T-helper 1 cell (primary cell): ENCODE measurements at regions not wholly inside any gene's neighbourhood (a gene's known extent, or its start where the extent isn't known, plus 50 kb on each side); places are given as distances from the start of the nearest gene placed in this dataset.
"Not testable (repeated sequence)": the region's sequence is repeated elsewhere in the genome, so short reads cannot be mapped to it uniquely, and the experiment has no call there.

Experiments
- DNase-seq, 5 donors: peaks; one replicate each; pipeline ENCODE4 v3.0.0-alpha.2; 2012 to 2020

DNA sequence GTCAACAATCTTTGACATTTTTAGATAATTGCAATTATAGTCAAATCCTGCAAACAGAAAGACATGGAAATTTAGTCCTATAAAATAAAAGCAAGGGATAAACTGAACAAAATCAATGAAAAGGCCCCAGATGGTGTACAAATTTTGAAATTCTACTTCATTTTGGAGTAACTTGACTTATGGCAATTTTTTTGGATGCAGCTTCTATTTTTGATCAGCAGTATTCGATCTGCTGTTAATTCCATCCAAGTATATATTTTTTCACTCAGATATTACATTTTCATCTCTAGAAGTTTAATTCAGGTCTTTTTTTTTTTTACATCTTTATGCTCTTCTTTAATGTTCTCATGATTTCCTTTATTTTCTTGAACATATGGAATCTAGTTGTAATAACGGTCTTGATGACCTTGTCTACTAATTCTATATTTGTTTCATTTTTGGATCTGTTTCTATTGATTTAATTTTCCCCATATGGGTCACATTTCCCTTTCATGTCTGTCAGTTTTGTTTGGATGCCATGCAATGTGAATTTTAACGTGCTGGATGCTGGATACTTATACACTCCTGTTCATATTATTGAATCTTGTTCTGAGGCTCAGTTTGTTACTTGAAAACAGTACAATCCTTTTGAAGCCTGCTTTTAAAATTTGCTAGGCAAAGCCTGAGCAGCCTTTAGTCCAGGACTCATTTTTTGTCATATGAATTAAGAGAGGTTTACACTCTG, 164.3 kb upstream of the FAM3C start:
- DNase-seq: no peak

DNA sequence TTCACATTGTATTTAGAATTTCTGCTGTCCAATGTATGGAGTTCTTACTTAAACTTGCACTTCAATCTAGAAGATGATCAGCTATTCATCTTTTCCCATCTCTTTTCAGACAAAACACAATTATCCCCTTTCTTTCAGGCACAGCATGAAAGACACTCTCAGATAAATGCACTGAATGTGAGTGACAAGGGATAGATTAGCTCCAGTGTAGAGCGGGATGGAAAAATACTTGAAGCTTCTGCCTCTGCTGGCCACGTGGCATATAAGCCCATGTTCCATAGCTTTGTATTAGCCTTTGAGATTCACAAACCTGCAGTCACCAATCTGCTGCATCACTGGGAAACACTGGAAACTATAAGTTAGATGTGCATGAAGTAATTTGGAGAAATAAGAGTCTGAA, 162.2 kb upstream of the FAM3C start:
- no peak for DNase-seq

DNA sequence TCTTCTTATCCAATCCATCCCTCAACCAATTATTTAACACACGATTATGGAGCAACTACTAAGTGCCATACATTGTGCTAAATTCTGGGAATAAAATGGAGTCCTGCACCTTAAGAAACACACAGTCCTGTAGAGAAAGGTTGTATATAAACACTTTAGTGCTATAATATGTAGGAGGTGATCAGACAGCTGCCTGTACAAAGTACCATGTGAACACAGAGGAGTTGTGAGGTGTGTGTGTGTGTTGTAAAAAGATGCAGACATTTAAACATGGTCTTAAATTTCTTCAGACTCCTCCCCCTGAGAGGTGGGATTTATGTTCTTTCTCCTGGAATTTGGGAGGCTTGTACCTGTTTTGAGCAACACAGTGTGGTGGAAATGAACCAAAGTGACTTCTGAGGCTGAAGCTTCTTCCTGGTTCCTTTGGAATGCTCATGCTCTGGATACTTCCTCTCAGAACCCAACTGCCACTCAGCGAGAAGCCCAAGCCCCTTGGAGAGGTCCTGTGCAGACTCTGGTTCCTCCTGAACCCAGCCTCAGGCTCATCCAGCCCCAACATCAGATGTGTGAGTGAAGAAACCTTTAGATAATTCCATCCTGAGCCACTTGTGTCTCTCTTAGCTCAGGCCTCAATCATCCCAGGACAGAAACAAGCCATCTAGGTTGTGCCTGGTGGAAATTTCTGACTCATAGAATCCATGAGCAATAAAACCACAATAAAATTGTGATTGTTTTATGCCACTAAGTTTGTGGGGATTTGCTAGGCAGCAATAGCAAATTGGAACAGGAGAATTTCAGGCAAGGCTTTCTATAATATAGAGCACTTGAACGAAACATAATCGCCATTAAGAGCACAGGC, 161.2 kb upstream of the FAM3C start:
- DNase-seq: no peak

DNA sequence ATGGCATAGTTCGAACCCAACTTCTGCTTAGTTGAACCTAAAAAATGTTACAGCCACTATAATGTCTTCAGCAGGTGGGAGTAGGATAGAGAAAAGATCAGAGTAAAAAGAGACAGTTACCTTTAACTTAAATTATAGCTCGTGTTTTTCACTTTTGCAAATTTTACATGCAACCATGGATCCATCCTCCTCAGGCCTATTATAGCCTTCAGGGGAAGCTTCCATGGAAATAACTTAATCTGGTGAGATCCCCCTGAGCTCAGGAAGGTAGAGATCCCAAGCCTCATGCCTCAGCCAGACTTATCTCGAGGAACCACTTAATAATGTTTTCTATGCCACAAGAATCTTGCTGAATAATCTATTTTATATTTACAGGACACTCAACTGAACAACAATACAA, 159.4 kb upstream of the FAM3C start:
- no peak for DNase-seq

DNA sequence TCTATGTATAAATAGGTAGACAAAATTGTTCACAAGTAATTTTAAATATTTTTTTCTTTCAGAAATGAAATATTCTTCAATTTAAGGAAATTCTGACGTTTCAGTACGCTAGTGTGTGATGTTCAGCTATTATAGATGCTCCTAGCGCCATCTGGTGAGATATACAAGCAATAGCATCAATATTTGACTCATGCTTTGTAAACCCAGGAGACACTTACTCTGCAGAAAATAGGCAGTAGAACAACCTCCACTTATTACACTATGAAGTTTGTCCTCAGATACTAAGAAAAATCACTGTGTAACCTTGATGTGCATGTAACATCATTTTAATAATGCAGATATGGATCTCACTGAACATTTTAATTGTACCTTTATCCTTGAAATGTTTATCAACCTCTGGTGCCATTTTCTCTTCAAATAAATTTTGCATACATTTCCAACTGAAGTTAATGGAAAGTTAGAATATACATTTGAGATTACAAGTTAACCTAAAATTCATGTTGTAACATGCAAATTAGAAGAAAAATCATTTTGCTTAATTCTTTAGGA, 151.5 kb upstream of the FAM3C start:
- DNase-seq: peak in 2 of 5 donors; percentile 3 to 72

DNA sequence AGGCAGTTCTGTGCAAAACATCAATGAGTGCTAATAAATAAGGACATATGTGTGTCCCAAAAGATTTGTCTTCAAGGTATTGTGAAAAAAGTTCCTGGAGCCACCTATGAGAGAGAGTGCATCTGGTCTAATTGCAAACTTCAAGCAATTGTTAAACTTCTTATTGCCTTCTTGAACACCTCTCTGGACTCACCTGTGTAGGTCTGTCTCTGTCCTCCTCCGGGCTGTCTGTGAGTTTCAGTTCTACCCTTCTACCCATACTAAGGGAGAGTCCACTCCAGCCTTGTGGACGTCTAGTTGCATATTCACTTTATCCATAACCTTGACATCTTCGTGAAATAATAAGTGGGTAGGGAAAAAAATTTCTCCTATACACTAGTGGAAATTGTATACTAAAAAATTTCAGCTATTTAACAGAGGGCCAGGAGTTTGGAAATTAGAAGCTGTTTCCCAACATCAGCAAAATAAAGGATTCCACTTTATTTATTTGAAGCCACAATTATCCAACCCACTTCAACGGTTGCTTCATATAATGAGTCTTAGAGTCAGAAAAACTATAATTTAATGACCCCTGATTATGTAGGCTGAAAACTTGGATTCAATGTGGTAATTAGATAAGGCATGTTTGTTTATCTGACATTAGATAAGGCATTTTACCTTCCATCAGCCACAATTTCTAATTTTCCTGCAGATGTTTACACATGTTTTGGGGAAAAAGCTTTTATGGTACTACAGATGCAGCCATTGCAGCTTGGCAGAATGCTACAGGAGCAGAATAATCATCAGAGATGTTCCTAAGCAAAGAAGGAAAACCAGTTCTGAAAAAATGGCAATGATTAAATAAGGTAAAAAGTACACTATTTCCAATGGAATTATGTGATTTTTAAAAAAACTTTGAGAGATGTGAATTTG, 150.8 kb upstream of the FAM3C start:
- DNase-seq: no peak

DNA sequence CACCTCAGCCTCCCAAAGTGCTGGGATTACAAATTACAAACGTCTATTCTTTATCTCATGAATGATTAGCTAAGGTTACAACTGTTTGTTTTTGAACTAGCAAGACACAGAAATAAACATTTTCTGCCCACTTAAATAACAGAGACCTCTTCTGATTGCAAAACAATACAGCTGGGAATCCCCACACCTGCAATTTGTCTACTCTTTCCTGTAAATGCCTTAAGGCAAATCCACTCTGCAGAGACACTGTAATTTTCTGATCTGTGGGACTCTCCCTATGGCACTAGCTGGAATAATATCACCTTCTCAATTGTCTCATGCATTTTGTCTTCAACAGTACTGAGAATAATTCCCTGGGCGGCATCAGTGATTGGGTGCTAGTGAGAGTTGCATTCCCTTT, 149.3 kb upstream of the FAM3C start:
- DNase-seq: peak in 1 of 5 donors; percentile 18

DNA sequence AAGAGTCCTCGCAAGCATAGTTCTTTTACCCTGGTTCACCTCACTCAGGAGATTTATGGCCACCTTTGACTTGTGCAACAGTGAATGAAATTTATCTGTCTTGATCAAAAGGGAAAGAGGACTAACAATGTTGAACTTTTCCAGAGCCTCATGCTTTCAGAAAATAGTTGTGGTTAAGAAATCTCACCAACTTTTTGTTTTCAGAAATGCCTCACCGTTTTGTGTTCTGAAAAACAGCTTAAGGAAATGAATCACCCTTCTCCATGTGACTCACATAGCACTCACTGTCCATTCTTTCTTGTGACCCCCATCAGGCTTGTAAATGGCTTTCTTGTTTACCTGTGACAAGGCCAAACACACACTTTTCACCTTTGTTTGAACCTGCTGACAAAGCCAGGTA, 148.6 kb upstream of the FAM3C start:
- peak in 1 of 5 donors; percentile 88 for DNase-seq

DNA sequence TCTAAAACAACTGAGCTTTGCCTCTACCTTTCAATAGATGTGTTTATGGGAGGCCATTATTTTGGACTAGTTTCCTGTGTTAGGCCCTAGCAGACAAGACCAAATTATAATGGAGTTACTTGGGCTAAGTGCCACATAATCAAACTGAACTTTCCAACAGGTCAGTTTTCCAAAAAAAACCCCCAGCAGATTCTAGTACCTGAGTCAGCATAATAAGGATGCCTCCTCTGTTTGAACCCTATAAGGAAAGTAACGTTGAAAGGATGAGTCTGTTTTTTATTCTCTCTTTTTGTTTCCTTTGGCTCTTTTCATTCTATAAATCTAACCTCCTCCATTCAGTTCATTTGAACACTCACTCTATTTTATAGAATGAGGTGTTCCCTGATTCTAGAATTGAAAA, 148.1 kb upstream of the FAM3C start:
- DNase-seq: no peak

DNA sequence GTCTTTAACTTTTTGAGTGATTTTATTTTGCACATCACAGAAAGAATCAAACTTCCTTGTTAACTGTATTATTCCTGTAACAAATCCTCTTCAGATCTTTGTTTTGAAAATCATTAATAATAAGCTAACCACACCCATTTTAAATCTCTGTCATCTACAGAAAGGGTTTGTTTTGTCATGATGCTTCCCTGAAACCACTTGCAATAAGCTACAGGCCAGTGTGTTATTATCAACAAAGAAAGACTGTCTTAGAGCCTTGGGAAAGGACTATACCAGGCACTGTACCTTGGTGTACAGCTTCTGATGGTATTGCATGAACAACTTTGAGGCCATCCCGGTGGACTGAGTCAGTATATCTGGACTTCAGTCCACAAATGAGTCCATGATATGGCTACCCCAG, 145.3 kb upstream of the FAM3C start:
- DNase-seq: no peak

DNA sequence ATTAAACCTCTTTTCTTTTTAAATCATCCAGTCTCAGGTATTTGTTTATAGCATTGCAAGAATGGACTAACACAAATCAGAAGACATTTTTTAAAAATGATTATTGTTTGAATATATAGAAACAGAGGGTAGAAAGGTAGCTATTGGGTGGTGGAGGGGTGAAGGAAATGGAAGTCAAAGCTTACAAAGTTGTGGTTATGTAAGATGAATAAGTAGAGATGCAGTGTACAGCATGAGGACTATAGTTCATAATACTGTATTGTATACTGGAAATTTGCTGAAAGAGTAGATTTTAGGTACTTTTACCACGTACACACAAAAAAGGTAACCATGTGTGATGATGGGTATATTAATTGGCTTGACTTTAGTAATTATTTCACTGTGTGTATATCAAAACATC, 144.0 kb upstream of the FAM3C start:
- DNase-seq: peak in 1 of 5 donors; percentile 21

DNA sequence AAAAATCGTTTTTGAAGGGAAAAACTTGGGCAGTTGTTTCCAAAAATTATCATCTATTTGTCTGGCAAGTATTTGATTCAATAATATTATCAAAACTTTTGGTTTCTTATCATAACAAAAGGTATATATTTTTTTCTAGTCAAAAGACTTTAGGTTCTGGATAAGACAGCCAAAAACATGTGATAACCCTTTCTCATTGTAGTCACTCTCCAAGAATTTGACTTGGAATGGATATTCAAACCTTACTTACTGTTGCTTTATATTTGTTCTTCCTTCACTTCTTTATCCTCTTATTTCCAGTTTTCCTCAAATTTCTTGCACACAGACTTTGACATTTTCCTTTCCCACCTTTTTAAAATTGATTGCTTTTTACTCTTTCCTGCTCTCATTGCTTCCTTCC, 140.9 kb upstream of the FAM3C start:
- no peak for DNase-seq

DNA sequence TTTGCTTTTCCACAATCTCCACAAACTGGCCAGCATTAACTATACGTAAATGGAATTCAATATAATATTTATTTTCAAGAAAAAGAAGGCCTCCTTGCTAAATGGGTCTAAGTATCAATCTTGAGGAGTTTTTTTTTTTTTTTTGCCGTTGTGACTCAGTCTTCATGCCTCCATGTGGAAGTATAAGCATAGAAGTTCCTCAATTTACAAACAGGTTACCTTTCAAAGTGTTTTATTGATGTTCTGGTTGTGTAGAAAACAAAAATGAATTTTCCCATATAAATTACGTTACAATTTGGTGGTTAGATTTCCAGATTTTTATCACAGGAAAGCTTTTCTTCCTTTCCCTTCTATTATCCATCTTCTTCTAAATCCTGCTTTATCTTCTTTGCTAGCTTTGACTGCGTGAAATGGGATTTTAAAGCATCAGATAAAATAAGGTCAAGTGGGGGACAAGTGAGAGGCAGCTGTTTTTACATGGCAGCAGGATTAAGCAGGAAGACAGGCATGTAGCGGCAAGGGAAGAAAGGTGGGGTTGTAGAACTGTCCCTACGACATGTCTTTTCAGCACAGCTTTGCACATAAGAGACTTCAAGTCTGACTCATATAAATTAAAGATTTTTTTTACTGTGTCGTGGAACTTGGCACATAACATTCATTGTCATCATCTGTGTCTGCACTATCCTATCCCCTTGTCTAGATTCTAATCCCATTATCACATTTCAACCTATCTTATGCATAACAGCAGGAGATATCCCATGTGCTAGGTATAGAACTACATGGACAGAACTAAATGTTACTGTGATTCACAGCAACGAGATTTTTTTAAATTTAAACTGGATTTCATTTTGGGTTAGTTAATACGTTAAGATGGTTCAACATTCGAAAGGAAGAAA, 135.3 kb upstream of the FAM3C start:
- peak in 1 of 5 donors; percentile 33 for DNase-seq

DNA sequence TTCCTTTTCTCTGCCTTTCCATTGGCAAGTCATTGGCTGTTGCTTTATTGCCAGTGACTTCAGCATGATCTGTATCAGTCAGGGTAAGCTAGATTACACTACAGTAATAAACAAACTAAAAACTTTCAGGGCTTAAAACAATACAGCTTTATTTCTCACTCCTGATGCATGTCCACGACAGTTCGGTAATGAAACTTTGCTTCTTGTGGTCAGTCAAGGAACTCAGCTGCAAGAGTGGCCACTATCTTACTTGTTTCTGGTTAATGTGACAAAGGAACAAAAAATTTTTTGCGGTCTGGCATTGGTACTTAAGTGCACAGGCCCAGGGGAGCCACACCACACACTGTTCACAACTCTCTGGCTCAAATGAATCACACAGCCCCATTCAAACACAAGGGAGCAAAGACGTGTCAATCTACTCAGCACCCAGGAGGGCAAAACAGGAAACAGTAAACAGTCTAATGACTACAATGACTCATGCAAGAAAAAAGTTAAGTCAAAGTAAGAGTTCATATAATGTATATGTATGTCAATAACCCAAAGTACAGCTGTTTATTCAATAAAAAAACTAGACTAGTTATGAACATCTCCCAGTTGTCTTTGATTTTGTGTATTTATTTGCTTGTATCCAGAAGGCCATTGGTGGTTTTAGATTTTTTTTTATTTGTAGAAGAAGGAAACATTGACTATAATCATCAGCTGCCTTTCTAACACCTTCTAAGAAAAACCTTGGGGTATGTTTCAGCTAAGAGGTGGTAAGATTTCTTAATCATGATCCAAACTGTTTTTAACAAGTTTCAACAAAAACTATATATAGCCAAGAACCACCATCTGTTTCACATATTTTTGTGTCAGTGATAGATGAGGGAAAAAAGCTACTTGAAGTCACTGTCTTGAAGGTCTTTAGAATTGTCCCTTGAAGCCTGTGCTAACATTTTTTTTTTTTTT, 134.4 kb upstream of the FAM3C start:
- peak in 1 of 5 donors; percentile 98 for DNase-seq

DNA sequence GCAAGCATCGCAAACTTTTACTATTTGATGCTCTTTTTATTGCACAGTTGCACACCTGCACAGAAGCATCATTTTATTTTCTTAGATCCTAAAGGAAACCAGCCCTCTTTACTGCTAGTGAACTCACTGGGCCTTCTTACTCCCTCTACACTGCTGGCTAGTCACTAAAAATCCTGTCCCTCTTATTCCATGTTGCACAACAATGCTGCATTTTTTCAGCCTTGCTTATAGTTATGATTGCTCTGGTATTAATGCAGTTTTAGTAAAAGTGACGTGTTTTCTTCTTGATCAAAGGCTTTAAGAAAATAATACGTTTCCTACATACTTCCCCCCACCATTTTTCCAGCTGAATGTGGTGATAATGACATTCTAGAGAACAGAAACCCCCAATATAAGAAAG, 132.9 kb upstream of the FAM3C start:
- no peak for DNase-seq

DNA sequence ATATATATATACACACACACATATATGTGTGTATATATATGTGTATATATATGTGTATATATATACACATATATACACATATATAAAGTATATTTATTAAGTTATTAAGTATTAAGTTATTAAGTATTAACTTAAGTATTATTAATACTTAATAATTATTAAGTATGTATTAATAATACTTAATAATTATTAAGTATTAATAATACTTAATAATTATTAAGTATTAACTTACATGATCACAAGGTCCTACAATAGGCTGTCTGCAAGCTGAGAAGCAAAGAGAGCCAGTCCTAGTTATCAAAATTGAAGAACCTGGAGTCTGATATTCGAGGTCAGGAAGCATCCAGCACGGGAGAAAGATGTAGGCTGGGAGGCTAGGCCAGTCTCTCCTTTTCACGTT, 130.1 kb upstream of the FAM3C start:
- DNase-seq: not testable (repeated sequence)

DNA sequence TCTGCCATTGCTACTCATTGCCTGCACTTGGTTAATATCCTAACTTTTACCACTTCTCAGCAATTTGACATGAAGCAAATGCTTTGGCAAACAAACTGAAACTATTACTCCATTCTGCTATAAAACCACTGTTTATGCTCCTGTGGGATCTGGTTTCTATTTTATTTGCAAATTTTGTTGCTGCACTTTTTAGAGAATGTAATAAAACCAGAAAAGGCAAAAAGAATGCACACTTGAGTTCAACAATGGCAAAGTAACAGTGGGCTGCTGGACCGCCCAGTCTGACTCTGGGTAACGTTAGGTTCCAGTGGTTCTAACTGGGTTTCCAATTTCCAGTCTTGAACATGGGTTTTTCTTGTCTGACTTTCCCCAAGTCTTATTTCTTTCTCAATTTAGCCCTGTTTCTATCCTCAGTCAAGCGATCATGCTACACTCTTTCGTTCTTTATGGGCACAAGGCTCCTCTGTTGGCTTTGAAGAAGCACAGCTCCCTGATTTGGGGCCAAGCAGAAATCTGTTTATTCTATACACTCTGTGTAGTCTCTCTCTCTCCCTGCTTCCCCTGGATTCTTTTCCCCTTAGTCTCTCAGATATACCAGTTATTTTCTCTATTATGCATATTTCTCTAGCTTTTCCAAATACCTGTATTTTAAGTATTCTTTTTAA, 129.2 kb upstream of the FAM3C start:
- DNase-seq: no peak

DNA sequence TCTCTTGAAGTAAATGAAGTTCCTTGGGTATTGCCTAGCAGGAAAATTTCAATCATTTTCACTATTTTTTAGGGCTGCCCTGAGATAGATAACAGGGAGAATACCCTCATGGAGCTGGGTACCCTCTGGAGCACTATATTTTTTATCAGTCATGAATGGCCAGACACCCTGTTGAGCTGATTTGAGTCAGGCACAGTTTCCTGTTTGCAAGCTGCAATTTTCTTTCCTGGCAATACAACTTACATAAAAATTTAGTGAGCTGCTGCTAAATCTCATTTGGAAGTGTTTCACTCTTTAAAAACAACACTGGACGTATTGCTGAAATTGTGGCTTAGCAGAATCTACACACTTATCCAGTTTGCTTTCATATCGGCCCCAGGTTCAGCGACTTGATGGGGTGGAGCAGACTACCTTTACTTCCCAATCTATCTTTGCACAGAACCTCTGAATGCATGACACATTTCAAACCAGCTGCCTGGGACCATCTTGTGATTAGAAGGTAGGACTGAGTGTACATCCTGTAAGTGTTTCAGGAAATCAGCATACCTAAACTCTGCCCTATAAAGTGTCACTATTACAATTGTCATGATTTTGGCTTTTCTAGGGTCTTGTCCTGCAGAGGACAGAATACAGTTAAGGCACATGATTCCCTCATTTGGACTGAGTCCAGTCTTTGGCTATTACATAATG, 125.7 kb upstream of the FAM3C start:
- peak in 1 of 5 donors; percentile 46 for DNase-seq

DNA sequence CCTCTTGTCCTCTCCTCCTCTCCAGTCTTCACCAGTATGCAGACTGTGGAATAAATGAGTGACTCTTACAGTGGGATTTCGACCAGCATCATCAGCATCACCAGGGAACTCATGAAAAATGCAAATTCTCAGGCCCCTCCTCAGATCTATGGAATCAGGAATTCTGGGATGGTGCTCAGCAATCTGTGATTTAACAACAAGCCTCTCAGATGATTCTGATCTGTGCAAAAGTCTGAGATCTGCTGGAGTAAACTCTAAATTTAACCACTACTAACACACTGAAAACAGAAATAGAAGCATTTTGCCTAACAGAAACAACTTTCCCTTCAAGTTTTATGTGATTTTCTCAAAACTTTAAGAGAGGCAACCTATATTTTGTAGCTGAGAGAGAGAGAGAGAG, 124.8 kb upstream of the FAM3C start:
- no peak for DNase-seq
